ENCODE measurements at regions not wholly inside any gene's neighbourhood (a gene's known extent, or its start where the extent isn't known, plus 50 kb on each side); places are given as distances from the start of the nearest gene placed in this dataset.

DNA sequence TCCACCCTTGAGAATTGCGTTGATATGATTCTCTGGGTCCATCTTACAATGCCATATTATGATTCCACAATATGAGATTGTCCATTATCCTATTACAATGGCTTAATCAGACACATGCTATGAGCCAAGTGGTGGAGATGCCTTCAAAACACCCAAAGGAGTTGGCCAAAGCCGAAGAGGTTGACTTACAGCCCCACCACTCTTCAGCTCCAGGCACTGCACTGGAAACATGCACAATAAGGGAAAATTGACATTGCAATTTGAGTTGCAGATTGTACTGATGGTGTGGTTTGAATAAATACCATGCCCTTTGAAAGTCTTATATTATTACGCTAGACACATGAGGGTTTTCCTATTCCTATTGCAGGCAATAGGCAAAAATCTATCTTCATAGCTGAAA lies 75.4 kb upstream of the TNFSF11 start:
- Histone ChIP-seq H3K9ac (ENCODE audit: low read length) (no peak overlapping the region), H3K9me3 (ENCODE audit: control insufficient read depth, insufficient read depth, low read depth, low read length) (no peaks in the 10 kb centered on the region), H3K27ac (ENCODE audit: low read depth, low read length) (no peak overlapping the region), H3K4me3 (ENCODE audit: low read depth, low read length) (no peak overlapping the region), H3K36me3 (ENCODE audit: control insufficient read depth, insufficient read depth, low read length) (no peaks in the 10 kb centered on the region), H3K4me1 (ENCODE audit: control insufficient read depth, insufficient read depth, low read length) (no peaks in the 10 kb centered on the region), H3K27me3 (ENCODE audit: control insufficient read depth, insufficient read depth, low read length) (no peaks in the 10 kb centered on the region)
